GM12873 (cell line): ENCODE measurements at regions not wholly inside any gene's neighbourhood (a gene's known extent, or its start where the extent isn't known, plus 50 kb on each side); places are given as distances from the start of the nearest gene placed in this dataset.

Experiments used
- TF ChIP-seq, protein P1 (sequence below): IDR thresholded peaks from 2 replicates; pipeline ENCODE4 v1.5.1; 2012; ENCODE audit warnings: low read depth, mild to moderate bottlenecking, moderate library complexity, low read length, control low read depth; ENCODE audit not compliant: insufficient read depth; ENCODE audit errors: missing control alignments

DNA sequence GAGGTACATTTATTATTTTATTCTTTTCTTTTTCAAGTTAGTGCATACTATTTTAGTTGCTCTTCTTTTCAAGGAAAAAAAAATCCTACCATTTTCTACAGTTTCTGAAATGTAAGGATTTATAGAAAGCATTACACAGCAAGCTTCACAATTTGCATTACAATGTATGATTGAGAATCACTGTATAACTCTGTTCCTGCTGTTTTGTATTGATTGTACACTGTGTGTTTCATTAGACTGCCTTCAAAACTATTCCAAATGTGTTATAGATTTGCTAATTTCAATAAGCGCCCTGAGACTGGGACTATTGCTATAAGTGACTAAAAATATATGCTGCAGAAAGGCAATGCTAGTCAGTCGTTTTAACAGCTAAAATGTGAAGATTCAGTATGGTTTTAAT lies 479.7 kb upstream of the EYS start:
- TF ChIP-seq, protein P1, sequence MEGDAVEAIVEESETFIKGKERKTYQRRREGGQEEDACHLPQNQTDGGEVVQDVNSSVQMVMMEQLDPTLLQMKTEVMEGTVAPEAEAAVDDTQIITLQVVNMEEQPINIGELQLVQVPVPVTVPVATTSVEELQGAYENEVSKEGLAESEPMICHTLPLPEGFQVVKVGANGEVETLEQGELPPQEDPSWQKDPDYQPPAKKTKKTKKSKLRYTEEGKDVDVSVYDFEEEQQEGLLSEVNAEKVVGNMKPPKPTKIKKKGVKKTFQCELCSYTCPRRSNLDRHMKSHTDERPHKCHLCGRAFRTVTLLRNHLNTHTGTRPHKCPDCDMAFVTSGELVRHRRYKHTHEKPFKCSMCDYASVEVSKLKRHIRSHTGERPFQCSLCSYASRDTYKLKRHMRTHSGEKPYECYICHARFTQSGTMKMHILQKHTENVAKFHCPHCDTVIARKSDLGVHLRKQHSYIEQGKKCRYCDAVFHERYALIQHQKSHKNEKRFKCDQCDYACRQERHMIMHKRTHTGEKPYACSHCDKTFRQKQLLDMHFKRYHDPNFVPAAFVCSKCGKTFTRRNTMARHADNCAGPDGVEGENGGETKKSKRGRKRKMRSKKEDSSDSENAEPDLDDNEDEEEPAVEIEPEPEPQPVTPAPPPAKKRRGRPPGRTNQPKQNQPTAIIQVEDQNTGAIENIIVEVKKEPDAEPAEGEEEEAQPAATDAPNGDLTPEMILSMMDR: no peak

DNA sequence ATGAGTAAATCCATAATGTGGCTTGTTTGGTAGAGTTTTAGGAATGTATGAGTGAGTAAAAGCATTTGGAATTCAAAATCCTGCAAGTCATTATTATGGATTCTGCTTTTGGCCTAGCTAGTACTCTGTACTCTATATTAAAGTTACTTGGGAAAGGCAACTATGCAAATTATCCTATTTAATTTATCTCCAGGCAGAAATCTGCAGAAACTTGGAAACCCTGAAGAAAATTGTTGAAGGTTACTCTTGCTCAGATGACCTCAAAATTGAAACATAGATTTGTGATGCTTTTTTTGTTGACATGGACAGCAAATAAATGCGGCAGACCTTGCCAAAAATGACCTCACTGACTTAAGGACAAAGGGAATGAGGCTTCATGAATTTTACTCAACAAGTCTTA lies 477.1 kb upstream of the EYS start:
- TF ChIP-seq, protein P1: no peak

DNA sequence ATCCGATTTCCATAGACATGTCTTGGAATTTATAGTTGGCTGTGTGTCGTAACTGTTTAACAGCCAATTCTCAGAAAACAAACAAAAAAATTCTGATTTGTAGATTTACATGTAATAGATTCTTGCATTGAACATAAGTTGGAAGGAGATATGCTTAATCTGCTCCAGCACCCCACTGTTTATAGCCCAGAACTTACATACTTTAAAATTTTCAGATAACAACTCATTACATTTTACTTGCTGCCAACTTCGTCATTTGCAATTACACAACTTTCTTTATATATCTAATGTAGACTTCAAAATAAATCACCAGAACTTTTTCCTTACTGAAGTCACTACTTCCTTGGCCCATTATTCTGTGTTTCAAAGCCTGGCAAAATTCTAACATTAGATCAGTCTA lies 472.3 kb upstream of the EYS start:
- TF ChIP-seq, protein P1: no peak

DNA sequence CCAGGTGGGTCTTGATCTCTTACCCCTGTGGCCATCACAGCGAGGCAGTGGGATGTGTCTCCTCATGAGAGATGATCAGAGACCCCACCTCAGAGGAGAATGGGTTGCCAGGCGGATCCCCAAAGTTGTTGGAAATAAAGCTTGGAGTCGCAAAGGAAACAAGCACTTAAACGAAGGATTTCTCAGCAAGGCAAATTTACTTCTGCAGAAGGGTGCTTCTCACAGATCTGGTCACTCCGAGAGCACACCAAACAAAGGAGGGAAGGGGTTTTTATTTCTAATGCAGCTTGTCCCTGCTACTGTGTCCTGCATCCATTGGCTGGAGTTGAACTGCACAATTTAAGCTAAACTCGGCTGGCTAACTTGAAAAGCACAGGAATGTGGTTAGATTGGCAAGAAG lies 466.6 kb upstream of the EYS start:
- TF ChIP-seq, protein P1: no peak

DNA sequence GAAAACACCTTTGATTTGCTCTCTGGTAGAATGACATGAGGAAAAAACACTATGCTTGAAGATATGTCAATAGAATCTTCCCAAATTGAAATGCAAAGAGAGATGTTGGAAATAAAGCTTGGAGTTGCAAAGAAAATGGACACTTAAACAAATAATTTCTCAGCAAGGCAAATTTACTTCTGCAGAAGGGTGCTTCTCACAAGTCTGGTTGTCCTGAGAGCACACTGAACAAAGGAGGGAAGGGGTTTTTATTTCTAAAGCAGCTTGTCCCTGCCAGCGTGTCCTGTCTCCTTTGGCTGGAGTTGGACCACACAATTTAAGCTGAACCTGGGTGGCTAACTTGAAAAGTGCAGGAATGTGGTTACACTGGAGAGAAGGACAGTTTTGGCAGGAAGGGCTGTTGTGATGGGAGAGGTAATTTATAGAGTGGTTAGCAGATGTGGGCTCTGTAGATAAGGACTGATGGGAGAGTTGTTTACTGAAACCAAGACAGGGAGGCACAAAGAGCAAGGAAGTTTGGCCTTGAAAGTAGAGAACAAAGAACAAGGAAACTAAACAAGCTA lies 454.6 kb upstream of the EYS start:
- TF ChIP-seq, protein P1: no peak

DNA sequence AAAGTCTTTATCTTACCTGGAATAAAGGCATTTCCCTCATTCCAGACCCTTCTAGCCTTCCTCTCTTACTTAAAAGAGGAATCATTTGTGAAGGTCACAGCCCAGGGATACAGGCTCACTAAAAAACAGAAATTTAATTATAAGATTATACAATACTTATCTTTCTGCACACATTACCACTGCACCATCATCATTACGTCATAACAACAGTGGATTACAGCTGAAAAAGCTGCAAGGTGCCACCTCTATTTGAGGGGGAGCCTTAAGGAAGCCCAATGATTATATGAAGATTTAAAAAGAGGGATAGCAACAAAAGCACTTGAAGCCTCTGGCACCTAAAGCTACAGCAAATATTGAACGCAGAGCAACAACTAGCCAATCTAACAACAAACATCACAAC lies 452.9 kb upstream of the EYS start:
- TF ChIP-seq, protein P1: no peak

DNA sequence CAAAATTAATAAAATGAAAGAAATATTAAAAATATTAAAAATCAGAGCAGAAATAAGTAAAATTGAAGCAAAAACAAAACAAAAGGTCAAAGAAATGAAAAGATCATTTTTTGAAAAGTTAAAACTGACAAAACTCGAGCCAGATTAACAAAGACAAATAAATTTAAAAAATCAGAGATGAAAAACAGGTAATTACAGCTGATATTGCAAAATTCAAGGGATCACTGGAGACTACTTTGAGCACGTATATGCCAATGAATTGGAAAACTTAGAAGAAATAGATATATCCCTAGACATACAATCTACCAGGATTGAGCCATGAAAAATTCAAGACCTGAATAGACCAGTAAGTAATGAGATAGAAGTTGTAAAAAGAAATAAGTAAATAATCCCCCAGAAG lies 446.2 kb upstream of the EYS start:
- TF ChIP-seq, protein P1: no peak

DNA sequence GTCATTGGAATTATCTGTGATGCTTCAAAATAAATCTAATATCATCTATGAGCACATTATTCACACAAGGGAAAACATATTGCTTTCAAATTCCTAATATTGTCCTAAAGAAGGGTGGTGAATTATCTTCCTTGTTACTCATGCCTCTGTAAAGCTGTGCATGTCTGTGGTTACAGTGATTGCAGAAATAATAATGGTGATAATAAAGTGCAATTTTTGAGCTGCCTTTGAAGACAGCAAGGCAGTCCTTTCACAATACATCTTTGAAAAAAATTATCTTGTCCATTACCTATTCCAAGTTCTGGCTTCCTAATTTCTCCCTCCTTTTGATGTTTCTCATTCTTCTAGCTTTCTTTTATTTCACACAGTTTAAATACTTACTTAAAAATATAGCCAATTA lies 442.1 kb upstream of the EYS start:
- TF ChIP-seq, protein P1: no peak
